ENCODE measurements at regions not wholly inside any gene's neighbourhood (a gene's known extent, or its start where the extent isn't known, plus 50 kb on each side); places are given as distances from the start of the nearest gene placed in this dataset.

DNA sequence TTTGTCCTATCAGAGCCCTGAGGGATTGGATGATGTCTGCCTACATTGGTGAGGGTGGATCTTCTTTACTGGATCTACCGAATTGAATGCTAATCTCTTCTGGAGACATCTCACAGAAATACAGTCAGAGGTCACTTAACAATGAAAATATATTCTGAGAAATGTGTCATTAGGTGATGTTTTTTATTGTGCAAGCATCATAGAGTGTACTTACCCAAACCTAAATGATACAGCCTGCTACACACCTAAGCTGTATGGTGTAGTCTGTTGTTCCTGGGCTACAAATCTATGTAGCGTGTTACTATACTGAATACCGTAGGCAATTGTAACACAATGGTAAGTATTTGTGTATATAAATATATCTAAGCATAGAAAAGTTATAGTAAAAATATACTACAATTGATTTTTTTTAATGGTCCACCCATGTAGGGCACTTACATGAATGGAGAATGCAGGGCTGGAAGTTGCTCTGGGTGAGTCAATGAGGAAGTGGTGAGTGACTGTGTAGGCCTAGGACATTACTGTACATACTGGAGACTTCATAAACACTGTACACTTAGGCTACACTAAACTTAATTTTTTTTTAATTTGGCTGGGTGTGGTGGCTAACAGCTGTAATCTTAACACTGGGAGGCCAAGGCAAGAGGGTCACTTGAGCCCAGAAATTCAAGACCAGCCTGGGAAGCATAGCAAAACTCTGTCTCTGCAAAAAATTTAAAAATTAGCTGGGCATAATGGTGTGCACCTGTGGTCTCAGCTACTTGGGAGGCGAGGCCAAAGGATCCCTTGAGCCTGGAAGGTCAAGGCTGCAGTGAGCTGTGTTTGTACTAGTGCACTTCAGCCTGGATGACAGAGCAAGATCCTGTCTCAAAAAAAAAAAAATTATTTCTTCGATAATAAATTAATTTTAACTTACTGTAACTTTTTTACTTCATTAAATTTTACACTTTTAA is 226.3 kb upstream of the UBE2E3 start:
- TF ChIP-seq CTCF (conservative IDR thresholded peaks at IDR 0.05; ENCODE audit: low read depth) = no peak
- CTCF ChIA-PET = interaction anchor here (0.6 kb wide), 1 partner anchor 297 kb away, joined by 3 read pairs; no protein-coding TSS in a partner anchor
- no peak for DNase-seq (ENCODE audit: low spot score)
- POLR2A ChIA-PET (ENCODE audit: low non-redundant PET) = no interaction called here
- no peak overlapping the region for H3K27ac ChIP-seq

- ChIA-PET CTCF (interaction anchor here (0.6 kb wide), 1 partner anchor 11 kb away, joined by 5 read pairs; no protein-coding TSS in a partner anchor), POLR2A (ENCODE audit: low non-redundant PET) (no interaction called here)
These were observed 229.0 kb upstream of the UBE2E3 start for GRCh38 chr2:180751306-180751920.

GRCh38 chr2:180747728-180748127 is 232.7 kb upstream of the UBE2E3 start:
- no peak overlapping the region for H3K27ac ChIP-seq
- TF ChIP-seq CTCF (conservative IDR thresholded peaks at IDR 0.05; ENCODE audit: low read depth) = no peak
- peak; percentile 57 for DNase-seq (ENCODE audit: low spot score)
- POLR2A ChIA-PET (ENCODE audit: low non-redundant PET) = no interaction called here
- CTCF ChIA-PET = interaction anchor here (0.8 kb wide), 1 partner anchor 12 kb away, joined by 3 read pairs; no protein-coding TSS in a partner anchor

More at GRCh38 chr2:180751306-180751920, 229.0 kb upstream of the UBE2E3 start:
- no peak for TF ChIP-seq CTCF (conservative IDR thresholded peaks at IDR 0.05; ENCODE audit: low read depth)
- DNase-seq (ENCODE audit: low spot score) = no peak
- H3K27ac ChIP-seq = no peak overlapping the region

DNA sequence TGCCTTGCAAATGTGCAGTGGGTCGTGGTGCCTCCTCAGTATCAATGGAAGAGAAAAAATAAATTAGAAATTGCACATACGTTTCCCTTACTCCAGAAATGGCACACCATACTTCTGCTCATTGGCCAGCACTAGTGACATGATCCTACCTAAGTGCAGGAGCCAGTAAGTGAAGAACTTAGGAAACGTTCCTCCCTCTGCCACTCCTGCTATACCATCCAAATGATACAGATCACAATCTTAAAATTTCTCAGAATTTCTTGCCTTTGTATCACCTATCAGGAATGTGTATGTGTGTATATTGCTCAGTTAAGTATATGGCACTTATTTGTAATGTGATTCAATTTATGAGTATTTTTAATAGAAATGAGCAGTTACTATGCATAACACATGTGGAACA is 237.0 kb upstream of the UBE2E3 start:
- TF ChIP-seq CTCF (conservative IDR thresholded peaks at IDR 0.05; ENCODE audit: low read depth) = no peak
- H3K27ac ChIP-seq = no peak overlapping the region
- ChIA-PET CTCF (no interaction called here), POLR2A (ENCODE audit: low non-redundant PET) (no interaction called here)
- DNase-seq (ENCODE audit: low spot score) = no peak

GRCh38 chr2:180742801-180743200 is 237.6 kb upstream of the UBE2E3 start:
- no peak overlapping the region for H3K27ac ChIP-seq
- no peak for TF ChIP-seq CTCF (conservative IDR thresholded peaks at IDR 0.05; ENCODE audit: low read depth)
- ChIA-PET CTCF (no interaction called here), POLR2A (ENCODE audit: low non-redundant PET) (no interaction called here)
- peak; percentile 76 for DNase-seq (ENCODE audit: low spot score)

- DNase-seq (ENCODE audit: low spot score) = no peak
- ChIA-PET POLR2A (ENCODE audit: low non-redundant PET) (no interaction called here), CTCF (no interaction called here)
- H3K27ac ChIP-seq = no peak overlapping the region
- TF ChIP-seq CTCF (conservative IDR thresholded peaks at IDR 0.05; ENCODE audit: low read depth) = no peak
These were observed 241.3 kb upstream of the UBE2E3 start for GRCh38 chr2:180739070-180739469.
